K562 (cell line): ENCODE measurements at regions not wholly inside any gene's neighbourhood (a gene's known extent, or its start where the extent isn't known, plus 50 kb on each side); places are given as distances from the start of the nearest gene placed in this dataset.

ENCODE experiments used
- ATAC-seq: fragments of 200-7000 bp; cut with Tn5 transposase; 3 replicates; pipeline ENCODE4 v1.9.1; 2020; ENCODE audit warnings: moderate library complexity
- BruUV-seq: library from RNA; stranded (reverse); fragments of 400-500 nt; replicated peaks from 2 replicates; lab custom pipeline; 2021; lab: Mats Ljungman, UMichigan
- CTCF ChIA-PET: fragments of 300-600 bp; formaldehyde crosslinking; extraction: SDS; loops from one replicate; lab custom pipeline; 2021; ENCODE audit warnings: low intra/inter-chr PET ratio; lab: Yijun Ruan, JAX
- POLR2A ChIA-PET: fragments of 300-600, 350-650 bp; sonication (Branson Sonifier 250); formaldehyde crosslinking; extraction: SDS; loops from one replicate; lab custom pipeline; 2021; ENCODE audit warnings: antibody characterized with exemption, inconsistent platforms; lab: Yijun Ruan, JAX
- DNase-seq, 4 experiments: peaks; one replicate each; pipeline versions ENCODE4 v3.0.0 to v3.0.0-alpha.2; 2011 to 2018; ENCODE audit warnings: low spot score in 3 of 4, mixed read lengths in 3 of 4; ENCODE audit errors: extremely low read depth in 1 of 4
- FAIRE-seq: peaks from 2 replicates; lab custom pipeline; 2011; peaks lifted over from hg19 to GRCh38; lab: Jason Lieb, UNC
- H2AFZ ChIP-seq: 2 replicates; pipeline ENCODE4 v1.6.0; 2011; ENCODE audit warnings: low read depth, low read length, control low read depth, inconsistent platforms
- H3K27ac ChIP-seq: fragments of 200-600 bp; 3 replicates; pipeline ENCODE4 v1.8.0; 2011; ENCODE audit warnings: low read depth, mild to moderate bottlenecking, control low read depth, inconsistent platforms, low read length, moderate library complexity, mixed read lengths; ENCODE audit errors: extremely low read depth
- H3K27me3 ChIP-seq, 2 experiments: fragments of 300-600 bp in 1 of 2; 2 replicates in 1 of 2; 3 replicates in 1 of 2; pipeline versions ENCODE4 v1.6.0 to v1.8.0; 2011; ENCODE audit warnings: inconsistent platforms in 2 of 2, low read length in 2 of 2, mild to moderate bottlenecking in 1 of 2, mixed read lengths in 1 of 2, moderate library complexity in 1 of 2; ENCODE audit not compliant: control insufficient read depth in 2 of 2, insufficient read depth in 2 of 2
- H3K36me3 ChIP-seq: fragments of 300-600 bp; 3 replicates; pipeline ENCODE4 v1.8.0; 2011; ENCODE audit warnings: mild to moderate bottlenecking, low read length, inconsistent platforms; ENCODE audit not compliant: control insufficient read depth, insufficient read depth
- H3K4me1 ChIP-seq, 2 experiments: fragments of 200-600 bp in 1 of 2; replicated peaks in 1 of 2; 2 replicates in 1 of 2; 3 replicates in 1 of 2; pipeline versions ENCODE4 v1.5.1 to v1.8.0; 2011; ENCODE audit warnings: inconsistent platforms in 2 of 2, low read length in 2 of 2, mild to moderate bottlenecking in 1 of 2, mixed read lengths in 1 of 2, moderate library complexity in 1 of 2; ENCODE audit not compliant: control insufficient read depth in 2 of 2, insufficient read depth in 2 of 2
- H3K4me2 ChIP-seq: 2 replicates; pipeline ENCODE4 v1.6.1; 2011; ENCODE audit warnings: low read length, control low read depth, inconsistent platforms, mixed read lengths; ENCODE audit not compliant: insufficient read depth
- H3K4me3 ChIP-seq: fragments of 200-600 bp; sonication (generic), shearing (Covaris generic); 2 replicates; pipeline ENCODE4 v1.5.1; 2016; ENCODE audit warnings: control low read depth, inconsistent platforms
- H3K79me2 ChIP-seq: fragments of 200-600 bp; 3 replicates; pipeline ENCODE4 v1.8.0; 2011; ENCODE audit warnings: low read length, inconsistent platforms; ENCODE audit not compliant: control insufficient read depth, insufficient read depth
- H3K9ac ChIP-seq, 2 experiments: 2 replicates each; pipeline versions ENCODE4 v1.6.0 to v1.6.1; 2011; ENCODE audit warnings: low read depth in 2 of 2, low read length in 2 of 2, control low read depth in 1 of 2, inconsistent platforms in 1 of 2, mild to moderate bottlenecking in 1 of 2, mixed read lengths in 1 of 2; ENCODE audit not compliant: insufficient read depth in 1 of 2
- H3K9me1 ChIP-seq: one replicate; pipeline ENCODE4 v1.6.0; 2011; ENCODE audit warnings: inconsistent platforms, mild to moderate bottlenecking, low read length, moderate library complexity; ENCODE audit not compliant: control insufficient read depth, insufficient read depth
- H3K9me3 ChIP-seq: replicated peaks from 2 replicates; pipeline ENCODE4 v1.5.1; 2011; ENCODE audit warnings: low read depth, low read length, inconsistent platforms; ENCODE audit not compliant: control insufficient read depth, insufficient read depth
- H4K20me1 ChIP-seq: replicated peaks from 2 replicates; pipeline ENCODE4 v1.6.1; 2011; ENCODE audit warnings: low read length, inconsistent platforms, mixed read lengths; ENCODE audit not compliant: control insufficient read depth, insufficient read depth
- GABPB2 ChIP-seq: fragments of 250-450 bp; sonication (Bioruptor Pico); conservative IDR thresholded peaks from 2 replicates; pipeline ENCODE4 v1.5.1; 2021; ENCODE audit warnings: mild to moderate bottlenecking
- MED1 ChIP-seq: sonication (generic); formaldehyde crosslinking; IDR thresholded peaks from 2 replicates; pipeline ENCODE4 v1.8.1; 2023; ENCODE audit warnings: missing genetic modification reagents, borderline replicate concordance
- NCOA2 ChIP-seq, 2 experiments: fragments of 450-650 bp; IDR thresholded peaks; 2 replicates each; pipeline ENCODE4 v1.6.1; 2018; ENCODE audit warnings: mild to moderate bottlenecking in 2 of 2, moderate library complexity in 1 of 2; ENCODE audit not compliant: partially characterized antibody in 2 of 2
- PRPF4 ChIP-seq: fragments of 200-400 bp; formaldehyde crosslinking; IDR thresholded peaks from one replicate; pipeline ENCODE4 v1.6.1; 2017; ENCODE audit warnings: low read length, low read depth, mild to moderate bottlenecking; ENCODE audit not compliant: insufficient read depth, poor library complexity, severe bottlenecking
- RBM39 ChIP-seq: fragments of 200-400 bp; formaldehyde crosslinking; optimal IDR thresholded peaks from 2 replicates; pipeline ENCODE3; 2018; ENCODE audit warnings: low read depth, low read length
- SMARCC2 ChIP-seq: fragments of 450-650 bp; IDR thresholded peaks from 2 replicates; pipeline ENCODE4 v1.6.1; 2017; ENCODE audit warnings: antibody characterized with exemption, moderate library complexity, mild to moderate bottlenecking, low read depth
- ZFX ChIP-seq: sonication (generic); formaldehyde crosslinking; IDR thresholded peaks from 2 replicates; pipeline ENCODE4 v1.8.0; 2022; ENCODE audit warnings: mild to moderate bottlenecking, missing genetic modification reagents, moderate library complexity
- ZNF324 ChIP-seq: fragments of 250-450 bp; sonication (Bioruptor Pico); IDR thresholded peaks from 2 replicates; pipeline ENCODE4 v1.4.0; 2020; ENCODE audit warnings: mild to moderate bottlenecking
- ZNF583 ChIP-seq: fragments of 250-450 bp; sonication (Bioruptor Pico); IDR thresholded peaks from 2 replicates; pipeline ENCODE4 v1.4.0; 2020
- WGBS: fragments of 100-300 bp; shearing (Covaris generic); methylation state at CpG from one replicate; pipeline ENCODE4 v1.1.6; 2016; ENCODE audit warnings: low coverage, mixed read lengths; ENCODE audit not compliant: insufficient coverage; ENCODE audit errors: missing lambda C conversion rate; 5-methylcytosine and 5-hydroxymethylcytosine counted together
- in situ Hi-C: fragments of 300-500 bp; cut with MboI; formaldehyde crosslinking; loops from 4 replicates; pipeline ENCODE4 v1.15.0; 2018; ENCODE audit warnings: inconsistent platforms, mixed read lengths
- intact Hi-C: fragments of 100-400 bp; cut with micrococcal nuclease; formaldehyde crosslinking; loops from 2 replicates; pipeline ENCODE4 v1.14.2; 2022
- TF ChIP-seq, protein P1 (sequence below): sonication (generic); formaldehyde crosslinking; IDR thresholded peaks from 2 replicates; pipeline ENCODE4 v1.8.1; 2022; ENCODE audit warnings: missing genetic modification reagents

DNA sequence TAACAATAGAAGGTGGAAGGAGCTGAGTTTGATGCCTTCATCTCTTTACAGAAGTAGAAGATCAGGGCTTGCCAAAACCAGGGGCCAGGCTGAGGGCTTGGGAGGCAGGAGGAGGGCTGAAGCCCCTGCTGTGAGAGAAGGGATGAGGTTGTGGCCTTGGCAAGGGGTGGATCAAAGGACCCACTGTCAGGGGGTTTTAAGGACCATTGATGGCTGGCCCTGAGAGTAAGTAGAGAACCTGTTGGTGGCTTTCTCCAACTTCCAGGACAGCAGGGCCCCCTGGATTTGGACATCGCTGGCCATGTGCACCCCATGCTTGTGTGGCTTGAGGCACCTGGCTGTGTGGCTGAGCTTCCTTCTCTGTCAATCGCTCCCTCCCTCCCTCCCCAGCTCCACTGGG, 927.7 kb downstream of the TBC1D22A start:
- in situ Hi-C loops (no loop called here), intact Hi-C loops (no loop called here)
- WGBS, result no CpG with 5 or more reads among the region's 2 CpGs
- DNase-seq, result no peak
- Histone ChIP-seq H3K9me1 (no peaks in the 10 kb centered on the region), H4K20me1 (no peaks in the 10 kb centered on the region), H3K36me3 (peaks cover 43% of the 10 kb centered on the region; the same call in 2 of the 3 replicates), H3K79me2 (no peaks in the 10 kb centered on the region), H3K4me3 (no peak overlapping the region), H3K4me2 (no peak overlapping the region), H3K4me1 (no peaks in the 10 kb centered on the region), H3K27me3 (no peaks in the 10 kb centered on the region), H2AFZ (no peak overlapping the region), H3K27ac (no peak overlapping the region), H3K9ac (no peak overlapping the region), H3K9me3 (no peaks in the 10 kb centered on the region)
- no peak for ATAC-seq
- no TSS peak for BruUV-seq
- ChIA-PET CTCF (no interaction called here), POLR2A (interaction anchor here (0.6 kb wide), 1 partner anchor 88 kb away, joined by 3 read pairs; no protein-coding TSS in a partner anchor)
- no peak for FAIRE-seq
- TF ChIP-seq PRPF4 (no peak), ZFX (CRISPR knock-in tag) (no peak)

DNA sequence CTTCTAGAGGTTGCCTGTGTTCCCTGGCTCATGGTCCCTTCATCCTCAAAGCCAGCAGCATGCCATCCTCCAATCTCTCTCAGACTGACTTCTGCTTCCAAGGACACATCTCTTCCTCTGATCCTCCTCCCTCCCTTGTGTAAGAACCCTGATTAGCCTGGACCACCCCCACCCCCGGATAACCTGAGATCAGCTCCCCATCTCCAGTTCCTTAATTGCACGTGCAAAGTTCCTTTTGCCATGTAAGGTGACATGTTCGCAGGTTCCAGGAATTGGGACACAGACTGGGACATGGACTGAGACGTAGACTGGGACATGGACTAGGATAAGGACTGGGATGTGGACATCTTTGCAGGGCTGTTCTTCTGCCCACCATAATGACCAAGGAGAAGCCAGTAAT, 925.3 kb downstream of the TBC1D22A start:
- BruUV-seq, result no TSS peak
- H3K9me3 ChIP-seq, result no peaks in the 10 kb centered on the region
- no peak overlapping the region for H3K4me3 ChIP-seq
- WGBS, result 86% methylated on average over 4 of the region's 4 CpGs
- no peaks in the 10 kb centered on the region for H4K20me1 ChIP-seq
- no peak for TF ChIP-seq RBM39
- TF ChIP-seq NCOA2 (IDR thresholded peaks at IDR 0.05; ENCODE audit: partially characterized antibody in 2 of 2), result no peak
- TF ChIP-seq, protein P1, sequence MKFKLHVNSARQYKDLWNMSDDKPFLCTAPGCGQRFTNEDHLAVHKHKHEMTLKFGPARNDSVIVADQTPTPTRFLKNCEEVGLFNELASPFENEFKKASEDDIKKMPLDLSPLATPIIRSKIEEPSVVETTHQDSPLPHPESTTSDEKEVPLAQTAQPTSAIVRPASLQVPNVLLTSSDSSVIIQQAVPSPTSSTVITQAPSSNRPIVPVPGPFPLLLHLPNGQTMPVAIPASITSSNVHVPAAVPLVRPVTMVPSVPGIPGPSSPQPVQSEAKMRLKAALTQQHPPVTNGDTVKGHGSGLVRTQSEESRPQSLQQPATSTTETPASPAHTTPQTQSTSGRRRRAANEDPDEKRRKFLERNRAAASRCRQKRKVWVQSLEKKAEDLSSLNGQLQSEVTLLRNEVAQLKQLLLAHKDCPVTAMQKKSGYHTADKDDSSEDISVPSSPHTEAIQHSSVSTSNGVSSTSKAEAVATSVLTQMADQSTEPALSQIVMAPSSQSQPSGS (CRISPR knock-in tag), result no peak
- TF ChIP-seq MED1 (CRISPR knock-in tag), result no peak
- no peak for TF ChIP-seq ZNF324
- no peak for TF ChIP-seq SMARCC2
- no peak for TF ChIP-seq GABPB2 (CRISPR knock-in tag)
- no peak for TF ChIP-seq ZNF583 (CRISPR knock-in tag)
- H3K27me3 ChIP-seq, result no peaks in the 10 kb centered on the region
- H3K4me1 ChIP-seq, result no peaks in the 10 kb centered on the region
- H3K36me3 ChIP-seq, result peaks cover 41% of the 10 kb centered on the region; the same call in 2 of the 3 replicates
- no peak overlapping the region for H3K4me2 ChIP-seq
- ChIA-PET POLR2A (interaction anchor here (1.4 kb wide), 1 partner anchor 9 kb away, joined by 8 read pairs; no protein-coding TSS in a partner anchor), CTCF (no interaction called here)
- no peaks in the 10 kb centered on the region for H3K79me2 ChIP-seq
- in situ Hi-C loops (no loop called here), intact Hi-C loops (no loop called here)
- H2AFZ ChIP-seq, result no peak overlapping the region
- no peak overlapping the region for H3K9ac ChIP-seq
- H3K9me1 ChIP-seq, result no peaks in the 10 kb centered on the region
- no peak overlapping the region for H3K27ac ChIP-seq
- no peak for FAIRE-seq
- no peak for DNase-seq
- ATAC-seq, result no peak
